HG03442 (cell line): ENCODE measurements at regions not wholly inside any gene's neighbourhood (a gene's known extent, or its start where the extent isn't known, plus 50 kb on each side); places are given as distances from the start of the nearest gene placed in this dataset.

Source experiments
- ATAC-seq: cut with Tn5 transposase; IDR thresholded peaks from one replicate; pipeline ENCODE4 v1.9.1; 2021; ENCODE audit warnings: mild to moderate bottlenecking, moderate library complexity; ENCODE audit not compliant: unreplicated experiment

GRCh38 chr1:190540366-190540765, 62.7 kb upstream of the BRINP3 start:
- no peak for ATAC-seq

- no peak for ATAC-seq
Observed at GRCh38 chr1:190551638-190552037, 74.0 kb upstream of the BRINP3 start.

GRCh38 chr1:190560161-190560681, 82.6 kb upstream of the BRINP3 start:
- ATAC-seq, result no peak

- ATAC-seq, result no peak
Observed at GRCh38 chr1:190563230-190563629, 85.6 kb upstream of the BRINP3 start.

GRCh38 chr1:190564117-190564516, 86.5 kb upstream of the BRINP3 start:
- ATAC-seq, result no peak

- ATAC-seq, result no peak
Observed at GRCh38 chr1:190578017-190578416, 100.4 kb upstream of the BRINP3 start.

- no peak for ATAC-seq
Observed at GRCh38 chr1:190578526-190578925, 100.9 kb upstream of the BRINP3 start.

GRCh38 chr1:190579552-190580193, 102.0 kb upstream of the BRINP3 start:
- ATAC-seq, result no peak

GRCh38 chr1:190583862-190584261, 106.2 kb upstream of the BRINP3 start:
- ATAC-seq, result no peak

- ATAC-seq, result no peak
Observed at GRCh38 chr1:190588424-190588823, 110.8 kb upstream of the BRINP3 start.

- no peak for ATAC-seq
Observed at GRCh38 chr1:190595438-190595837, 117.8 kb upstream of the BRINP3 start.

GRCh38 chr1:190597294-190597693, 119.6 kb upstream of the BRINP3 start:
- no peak for ATAC-seq

GRCh38 chr1:190599670-190600069, 122.0 kb upstream of the BRINP3 start:
- ATAC-seq, result no peak

GRCh38 chr1:190602325-190602724, 124.7 kb upstream of the BRINP3 start:
- no peak for ATAC-seq

GRCh38 chr1:190608282-190608681, 130.6 kb upstream of the BRINP3 start:
- ATAC-seq, result no peak

- no peak for ATAC-seq
Observed at GRCh38 chr1:190615818-190616217, 138.2 kb upstream of the BRINP3 start.

GRCh38 chr1:190616235-190616634, 138.6 kb upstream of the BRINP3 start:
- ATAC-seq, result no peak

- ATAC-seq, result no peak
Observed at GRCh38 chr1:190619724-190620123, 142.1 kb upstream of the BRINP3 start.

GRCh38 chr1:190633488-190633887, 155.8 kb upstream of the BRINP3 start:
- no peak for ATAC-seq

- no peak for ATAC-seq
Observed at GRCh38 chr1:190634134-190634533, 156.5 kb upstream of the BRINP3 start.

GRCh38 chr1:190649553-190649952, 171.9 kb upstream of the BRINP3 start:
- no peak for ATAC-seq

- no peak for ATAC-seq
Observed at GRCh38 chr1:190658907-190659306, 181.2 kb upstream of the BRINP3 start.

- ATAC-seq, result peak; percentile 69
Observed at GRCh38 chr1:190663962-190664361, 186.3 kb upstream of the BRINP3 start.
